ENCODE measurements at regions not wholly inside any gene's neighbourhood (a gene's known extent, or its start where the extent isn't known, plus 50 kb on each side); places are given as distances from the start of the nearest gene placed in this dataset.

DNA sequence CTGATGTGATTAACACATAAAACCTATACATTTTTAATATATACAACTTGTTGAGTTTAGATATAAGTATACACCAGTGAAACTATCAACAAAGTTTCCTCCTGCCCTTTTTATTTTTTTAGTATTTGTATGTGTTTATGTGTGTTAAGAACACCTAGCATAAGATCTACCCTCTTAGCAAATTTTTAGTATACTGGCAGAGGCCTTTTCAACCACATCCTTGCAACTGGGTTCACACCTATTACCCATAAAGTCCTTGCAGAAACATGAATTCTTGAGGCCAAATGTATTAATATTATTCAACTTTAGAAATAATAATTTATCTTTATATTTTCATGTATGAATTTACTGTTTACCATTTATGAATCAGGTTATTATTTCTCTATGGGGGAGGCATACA lies 119.7 kb upstream of the CRIM1 start:
- TF ChIP-seq MXI1 (conservative IDR thresholded peaks at IDR 0.05; ENCODE audit: poor library complexity, severe bottlenecking), result no peak
- no peaks in the 10 kb centered on the region for H3K36me3 ChIP-seq (ENCODE audit: insufficient read depth, low read length)

DNA sequence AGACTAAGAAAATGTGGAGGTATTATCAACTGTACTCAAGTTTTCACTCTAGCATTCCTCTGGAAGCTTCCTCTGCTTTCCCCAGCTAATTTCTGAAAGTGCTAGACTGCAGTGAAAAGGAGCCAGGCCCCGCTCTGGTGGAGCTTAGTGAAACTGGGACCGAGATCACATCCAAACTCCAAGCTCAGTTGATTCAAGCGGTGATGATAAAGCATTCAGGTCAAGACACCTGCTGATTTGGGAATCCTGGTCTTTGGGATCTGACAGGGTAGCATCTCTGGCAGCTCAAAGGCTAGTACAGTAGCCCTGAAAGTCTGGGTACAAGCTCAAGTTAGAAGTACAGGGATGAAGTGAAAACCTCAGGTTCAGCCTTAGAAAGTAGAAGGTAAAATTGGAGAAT lies 120.2 kb upstream of the CRIM1 start:
- no peaks in the 10 kb centered on the region for H3K9me2 ChIP-seq (ENCODE audit: insufficient read depth, low read length)
- no peak overlapping the region for H3K27ac ChIP-seq (ENCODE audit: low read length)
- no peaks in the 10 kb centered on the region for H3K36me3 ChIP-seq (ENCODE audit: insufficient read depth, low read length)
- peaks cover 3% of the 10 kb centered on the region for H3F3A ChIP-seq (ENCODE audit: insufficient read depth, low read length, poor library complexity, severe bottlenecking)
- H2AFZ ChIP-seq (ENCODE audit: low read depth, low read length), result no peak overlapping the region
- no peaks in the 10 kb centered on the region for H3K27me3 ChIP-seq (ENCODE audit: insufficient read depth, low read depth, low read length)
- no peaks in the 10 kb centered on the region for H4K20me1 ChIP-seq (ENCODE audit: insufficient read depth)
- H3K4me3 ChIP-seq (ENCODE audit: low read length), result no peak overlapping the region
- no peaks in the 10 kb centered on the region for H3K79me2 ChIP-seq (replicated peaks; ENCODE audit: insufficient read depth, low read length)
- H3K4me2 ChIP-seq (ENCODE audit: low read length), result no peak overlapping the region
- no peaks in the 10 kb centered on the region for H3K9me3 ChIP-seq (ENCODE audit: low read length)
- no peak for TF ChIP-seq RAD21 (conservative IDR thresholded peaks at IDR 0.05)
- no peak for TF ChIP-seq EZH2 (IDR thresholded peaks at IDR 0.05; ENCODE audit: borderline replicate concordance, insufficient read depth, low read length, poor library complexity, severe bottlenecking)
- no peak for TF ChIP-seq TAF1 (IDR thresholded peaks at IDR 0.05; ENCODE audit: low read depth)
- TF ChIP-seq, protein P1, sequence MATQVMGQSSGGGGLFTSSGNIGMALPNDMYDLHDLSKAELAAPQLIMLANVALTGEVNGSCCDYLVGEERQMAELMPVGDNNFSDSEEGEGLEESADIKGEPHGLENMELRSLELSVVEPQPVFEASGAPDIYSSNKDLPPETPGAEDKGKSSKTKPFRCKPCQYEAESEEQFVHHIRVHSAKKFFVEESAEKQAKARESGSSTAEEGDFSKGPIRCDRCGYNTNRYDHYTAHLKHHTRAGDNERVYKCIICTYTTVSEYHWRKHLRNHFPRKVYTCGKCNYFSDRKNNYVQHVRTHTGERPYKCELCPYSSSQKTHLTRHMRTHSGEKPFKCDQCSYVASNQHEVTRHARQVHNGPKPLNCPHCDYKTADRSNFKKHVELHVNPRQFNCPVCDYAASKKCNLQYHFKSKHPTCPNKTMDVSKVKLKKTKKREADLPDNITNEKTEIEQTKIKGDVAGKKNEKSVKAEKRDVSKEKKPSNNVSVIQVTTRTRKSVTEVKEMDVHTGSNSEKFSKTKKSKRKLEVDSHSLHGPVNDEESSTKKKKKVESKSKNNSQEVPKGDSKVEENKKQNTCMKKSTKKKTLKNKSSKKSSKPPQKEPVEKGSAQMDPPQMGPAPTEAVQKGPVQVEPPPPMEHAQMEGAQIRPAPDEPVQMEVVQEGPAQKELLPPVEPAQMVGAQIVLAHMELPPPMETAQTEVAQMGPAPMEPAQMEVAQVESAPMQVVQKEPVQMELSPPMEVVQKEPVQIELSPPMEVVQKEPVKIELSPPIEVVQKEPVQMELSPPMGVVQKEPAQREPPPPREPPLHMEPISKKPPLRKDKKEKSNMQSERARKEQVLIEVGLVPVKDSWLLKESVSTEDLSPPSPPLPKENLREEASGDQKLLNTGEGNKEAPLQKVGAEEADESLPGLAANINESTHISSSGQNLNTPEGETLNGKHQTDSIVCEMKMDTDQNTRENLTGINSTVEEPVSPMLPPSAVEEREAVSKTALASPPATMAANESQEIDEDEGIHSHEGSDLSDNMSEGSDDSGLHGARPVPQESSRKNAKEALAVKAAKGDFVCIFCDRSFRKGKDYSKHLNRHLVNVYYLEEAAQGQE (IDR thresholded peaks at IDR 0.05; ENCODE audit: borderline replicate concordance), result no peak
- TF ChIP-seq, protein P2, sequence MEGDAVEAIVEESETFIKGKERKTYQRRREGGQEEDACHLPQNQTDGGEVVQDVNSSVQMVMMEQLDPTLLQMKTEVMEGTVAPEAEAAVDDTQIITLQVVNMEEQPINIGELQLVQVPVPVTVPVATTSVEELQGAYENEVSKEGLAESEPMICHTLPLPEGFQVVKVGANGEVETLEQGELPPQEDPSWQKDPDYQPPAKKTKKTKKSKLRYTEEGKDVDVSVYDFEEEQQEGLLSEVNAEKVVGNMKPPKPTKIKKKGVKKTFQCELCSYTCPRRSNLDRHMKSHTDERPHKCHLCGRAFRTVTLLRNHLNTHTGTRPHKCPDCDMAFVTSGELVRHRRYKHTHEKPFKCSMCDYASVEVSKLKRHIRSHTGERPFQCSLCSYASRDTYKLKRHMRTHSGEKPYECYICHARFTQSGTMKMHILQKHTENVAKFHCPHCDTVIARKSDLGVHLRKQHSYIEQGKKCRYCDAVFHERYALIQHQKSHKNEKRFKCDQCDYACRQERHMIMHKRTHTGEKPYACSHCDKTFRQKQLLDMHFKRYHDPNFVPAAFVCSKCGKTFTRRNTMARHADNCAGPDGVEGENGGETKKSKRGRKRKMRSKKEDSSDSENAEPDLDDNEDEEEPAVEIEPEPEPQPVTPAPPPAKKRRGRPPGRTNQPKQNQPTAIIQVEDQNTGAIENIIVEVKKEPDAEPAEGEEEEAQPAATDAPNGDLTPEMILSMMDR (IDR thresholded peaks at IDR 0.05; ENCODE audit: poor library complexity, severe bottlenecking), result no peak
- no peak for TF ChIP-seq EP300 (conservative IDR thresholded peaks at IDR 0.05; ENCODE audit: poor library complexity, severe bottlenecking)
- TF ChIP-seq POLR2AphosphoS5 (IDR thresholded peaks at IDR 0.05), result no peak
- no peak for TF ChIP-seq SMC3 (conservative IDR thresholded peaks at IDR 0.05; ENCODE audit: poor library complexity)
- TF ChIP-seq MXI1 (conservative IDR thresholded peaks at IDR 0.05; ENCODE audit: poor library complexity, severe bottlenecking), result no peak
- H3K9ac ChIP-seq (ENCODE audit: low read length), result no peak overlapping the region

More for the DNA sequence above, 119.7 kb upstream of the CRIM1 start:
- H3K4me2 ChIP-seq (ENCODE audit: low read length), result no peak overlapping the region
- H3K79me2 ChIP-seq (replicated peaks; ENCODE audit: insufficient read depth, low read length), result no peaks in the 10 kb centered on the region
- no peaks in the 10 kb centered on the region for H3K9me2 ChIP-seq (ENCODE audit: insufficient read depth, low read length)
- no peak overlapping the region for H2AFZ ChIP-seq (ENCODE audit: low read depth, low read length)
- H3K4me3 ChIP-seq (ENCODE audit: low read length), result no peak overlapping the region
- H3K27ac ChIP-seq (ENCODE audit: low read length), result no peak overlapping the region
- H3K9me3 ChIP-seq (ENCODE audit: low read length), result no peaks in the 10 kb centered on the region
- no peaks in the 10 kb centered on the region for H4K20me1 ChIP-seq (ENCODE audit: insufficient read depth)
- H3F3A ChIP-seq (ENCODE audit: insufficient read depth, low read length, poor library complexity, severe bottlenecking), result peaks cover 3% of the 10 kb centered on the region
- H3K9ac ChIP-seq (ENCODE audit: low read length), result no peak overlapping the region
- H3K27me3 ChIP-seq (ENCODE audit: insufficient read depth, low read depth, low read length), result no peaks in the 10 kb centered on the region

DNA sequence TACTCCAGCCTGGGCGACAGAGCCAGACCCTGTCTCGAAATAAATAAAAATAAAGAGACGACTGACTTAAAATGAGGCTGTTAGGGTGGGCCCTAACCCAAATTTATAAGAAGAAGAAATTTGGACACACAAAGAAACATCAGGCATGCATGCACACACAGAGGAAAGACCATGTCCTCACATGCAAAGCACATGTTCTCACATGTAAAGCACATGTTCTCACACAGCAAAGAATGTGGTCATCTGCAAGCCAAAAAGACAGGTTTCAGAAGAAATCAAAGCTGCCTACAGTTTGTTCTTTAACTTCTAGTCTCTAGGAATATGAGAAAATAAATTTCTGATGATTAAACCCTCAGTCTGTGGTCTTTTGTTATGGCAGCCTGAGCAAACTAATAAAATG lies 132.3 kb upstream of the CRIM1 start:
- no peak overlapping the region for H3K4me2 ChIP-seq (ENCODE audit: low read length)
- no peak overlapping the region for H3K27ac ChIP-seq (ENCODE audit: low read length)
- H3K27me3 ChIP-seq (ENCODE audit: insufficient read depth, low read depth, low read length), result no peaks in the 10 kb centered on the region
- no peak for TF ChIP-seq SMC3 (conservative IDR thresholded peaks at IDR 0.05; ENCODE audit: poor library complexity)
- TF ChIP-seq, protein P2 (IDR thresholded peaks at IDR 0.05; ENCODE audit: poor library complexity, severe bottlenecking), result no peak
- no peak for TF ChIP-seq POLR2AphosphoS5 (IDR thresholded peaks at IDR 0.05)
- no peak for TF ChIP-seq EZH2 (IDR thresholded peaks at IDR 0.05; ENCODE audit: borderline replicate concordance, insufficient read depth, low read length, poor library complexity, severe bottlenecking)
- no peak for TF ChIP-seq RAD21 (conservative IDR thresholded peaks at IDR 0.05)
- H3K79me2 ChIP-seq (replicated peaks; ENCODE audit: insufficient read depth, low read length), result no peaks in the 10 kb centered on the region
- no peaks in the 10 kb centered on the region for H3K36me3 ChIP-seq (ENCODE audit: insufficient read depth, low read length)
- no peaks in the 10 kb centered on the region for H3K9me2 ChIP-seq (ENCODE audit: insufficient read depth, low read length)
- no peak overlapping the region for H3K9ac ChIP-seq (ENCODE audit: low read length)
- H3K4me3 ChIP-seq (ENCODE audit: low read length), result no peak overlapping the region
- no peak overlapping the region for H2AFZ ChIP-seq (ENCODE audit: low read depth, low read length)
- no peaks in the 10 kb centered on the region for H3K9me3 ChIP-seq (ENCODE audit: low read length)
- H3F3A ChIP-seq (ENCODE audit: insufficient read depth, low read length, poor library complexity, severe bottlenecking), result no peaks in the 10 kb centered on the region
- no peaks in the 10 kb centered on the region for H4K20me1 ChIP-seq (ENCODE audit: insufficient read depth)
